GM12878 (cell line): ENCODE measurements at regions not wholly inside any gene's neighbourhood (a gene's known extent, or its start where the extent isn't known, plus 50 kb on each side); places are given as distances from the start of the nearest gene placed in this dataset.

Source experiments
- ATAC-seq: fragments of 200-7000 bp; cut with Tn5 transposase; 3 replicates; pipeline ENCODE4 v1.9.1; 2020; ENCODE audit warnings: mild to moderate bottlenecking, moderate library complexity
- BruUV-seq: library from RNA; stranded (reverse); fragments of 400-500 nt; replicated peaks from 2 replicates; lab custom pipeline; 2021; lab: Mats Ljungman, UMichigan
- CTCF ChIA-PET: fragments of 300-600 bp; sonication (Branson Sonifier 250); formaldehyde crosslinking; extraction: SDS; loops from one replicate; lab custom pipeline; 2021; ENCODE audit warnings: inconsistent platforms; lab: Yijun Ruan, JAX
- POLR2A ChIA-PET: fragments of 350-600 bp; formaldehyde crosslinking; extraction: SDS; loops from one replicate; lab custom pipeline; 2021; ENCODE audit warnings: inconsistent platforms; lab: Charles Lee
- RAD21 ChIA-PET: fragments of 300-600 bp; sonication (Branson Sonifier 250); formaldehyde crosslinking; loops from one replicate; lab custom pipeline; 2023; ENCODE audit warnings: antibody characterized with exemption; ENCODE audit not compliant: unreplicated experiment; lab: Charles Lee
- SMC1A ChIA-PET: fragments of 300-600 bp; sonication (Branson Sonifier 250); formaldehyde crosslinking; loops from one replicate; lab custom pipeline; 2023; ENCODE audit not compliant: unreplicated experiment, uncharacterized antibody; lab: Charles Lee
- DNase-seq: peaks from one replicate; pipeline ENCODE4 v3.0.0-alpha.2; 2011; ENCODE audit warnings: low read depth, low spot score
- FAIRE-seq: peaks from 3 replicates; lab custom pipeline; 2011; peaks lifted over from hg19 to GRCh38; lab: Jason Lieb, UNC
- H2AFZ ChIP-seq: 2 replicates; pipeline ENCODE4 v1.6.0; 2011; ENCODE audit warnings: low read depth, low read length, control low read depth; ENCODE audit not compliant: control insufficient read depth
- H3K27ac ChIP-seq: 2 replicates; pipeline ENCODE4 v1.5.1; 2011; ENCODE audit warnings: control low read depth; ENCODE audit not compliant: control insufficient read depth, insufficient read depth
- H3K27me3 ChIP-seq, 2 experiments: replicated peaks in 1 of 2; 2 replicates each; pipeline versions ENCODE4 v1.6.0 to v1.6.1; 2011; ENCODE audit warnings: low read length in 1 of 2; ENCODE audit not compliant: control insufficient read depth in 2 of 2, insufficient read depth in 2 of 2
- H3K36me3 ChIP-seq, 2 experiments: 2 replicates each; pipeline ENCODE4 v1.5.1; 2011; ENCODE audit warnings: low read length in 1 of 2; ENCODE audit not compliant: control insufficient read depth in 2 of 2, insufficient read depth in 2 of 2
- H3K4me1 ChIP-seq: 2 replicates; pipeline ENCODE4 v1.6.1; 2011; ENCODE audit warnings: mild to moderate bottlenecking, low read length, moderate library complexity, mixed read lengths; ENCODE audit not compliant: control insufficient read depth, insufficient read depth
- H3K4me2 ChIP-seq: 2 replicates; pipeline ENCODE4 v1.6.0; 2011; ENCODE audit warnings: control low read depth; ENCODE audit not compliant: control insufficient read depth, insufficient read depth
- H3K4me3 ChIP-seq: fragments of 200-600 bp; sonication (generic); 2 replicates; pipeline ENCODE4 v1.5.1; 2016
- H3K79me2 ChIP-seq: 2 replicates; pipeline ENCODE4 v1.6.0; 2011; ENCODE audit warnings: low read length; ENCODE audit not compliant: control insufficient read depth, insufficient read depth
- H3K9ac ChIP-seq: 2 replicates; pipeline ENCODE4 v1.8.0; 2011; ENCODE audit warnings: low read length, control low read depth, mixed read lengths; ENCODE audit not compliant: control insufficient read depth, insufficient read depth
- H3K9me3 ChIP-seq: replicated peaks from 3 replicates; pipeline ENCODE4 v1.5.1; 2011; ENCODE audit warnings: mild to moderate bottlenecking, low read length; ENCODE audit not compliant: control insufficient read depth, insufficient read depth
- H4K20me1 ChIP-seq: 2 replicates; pipeline ENCODE4 v1.6.0; 2011; ENCODE audit not compliant: control insufficient read depth, insufficient read depth
- BCL11A ChIP-seq: IDR thresholded peaks from 2 replicates; pipeline ENCODE4 v1.6.1; 2011; ENCODE audit warnings: low read depth, low read length
- FOXK2 ChIP-seq: fragments of 450-650 bp; IDR thresholded peaks from 2 replicates; pipeline ENCODE4 v1.6.1; 2017; ENCODE audit warnings: mild to moderate bottlenecking, moderate library complexity
- HDAC6 ChIP-seq: fragments of 200-600 bp; sonication (generic); IDR thresholded peaks from one replicate; pipeline ENCODE4 v1.8.0; 2017; ENCODE audit warnings: antibody characterized with exemption; ENCODE audit not compliant: unreplicated experiment
- IKZF2 ChIP-seq, 2 experiments: fragments of 450-650 bp; IDR thresholded peaks; 2 replicates each; pipeline ENCODE4 v1.6.1; 2017; ENCODE audit warnings: mild to moderate bottlenecking in 2 of 2, moderate library complexity in 2 of 2
- KAT2A ChIP-seq: conservative IDR thresholded peaks from 2 replicates; pipeline ENCODE4 v1.6.1; 2011; ENCODE audit warnings: low read depth, low read length; ENCODE audit not compliant: control insufficient read depth
- MYB ChIP-seq: fragments of 150-350 bp; IDR thresholded peaks from 2 replicates; pipeline ENCODE4 v1.6.1; 2014; ENCODE audit warnings: mild to moderate bottlenecking, low read depth, low read length, borderline replicate concordance
- NBN ChIP-seq: fragments of 450-650 bp; IDR thresholded peaks from 2 replicates; pipeline ENCODE4 v1.6.1; 2016
- WGBS: methylation state at CpG from one replicate; pipeline ENCODE4 v1.1.6; 2016; ENCODE audit warnings: low lambda C conversion rate; ENCODE audit not compliant: insufficient replicate concordance, insufficient coverage; ENCODE audit errors: missing lambda C conversion rate; 5-methylcytosine and 5-hydroxymethylcytosine counted together
- in situ Hi-C: fragments of 300-500 bp; cut with MboI; formaldehyde crosslinking; loops from 9 replicates; pipeline ENCODE4 v1.14.3; 2018; ENCODE audit warnings: mixed read lengths
- intact Hi-C: fragments of 100-400 bp; cut with micrococcal nuclease; formaldehyde crosslinking; loops from one replicate; pipeline ENCODE4 v1.14.2; 2022; ENCODE audit not compliant: unreplicated experiment
- TF ChIP-seq, protein P1 (sequence below): IDR thresholded peaks from 2 replicates; pipeline ENCODE4 v1.6.1; 2012; ENCODE audit warnings: mild to moderate bottlenecking, low read depth, low read length
- TF ChIP-seq, protein P2 (sequence below), 3 experiments: IDR thresholded peaks in 2 of 3; conservative IDR thresholded peaks in 1 of 3; 2 replicates each; pipeline ENCODE4 v1.5.1; 2011; ENCODE audit warnings: low read depth in 3 of 3, low read length in 3 of 3, mild to moderate bottlenecking in 3 of 3, control low read depth in 2 of 3, moderate library complexity in 2 of 3, inconsistent platforms in 1 of 3, mixed read lengths in 1 of 3; ENCODE audit not compliant: control insufficient read depth in 2 of 3, insufficient read depth in 1 of 3; ENCODE audit errors: extremely low read depth in 1 of 3
- TF ChIP-seq, protein P3 (sequence below): fragments of 450-650 bp; IDR thresholded peaks from 2 replicates; pipeline ENCODE4 v1.6.1; 2017; ENCODE audit warnings: antibody characterized with exemption, mild to moderate bottlenecking, moderate library complexity

DNA sequence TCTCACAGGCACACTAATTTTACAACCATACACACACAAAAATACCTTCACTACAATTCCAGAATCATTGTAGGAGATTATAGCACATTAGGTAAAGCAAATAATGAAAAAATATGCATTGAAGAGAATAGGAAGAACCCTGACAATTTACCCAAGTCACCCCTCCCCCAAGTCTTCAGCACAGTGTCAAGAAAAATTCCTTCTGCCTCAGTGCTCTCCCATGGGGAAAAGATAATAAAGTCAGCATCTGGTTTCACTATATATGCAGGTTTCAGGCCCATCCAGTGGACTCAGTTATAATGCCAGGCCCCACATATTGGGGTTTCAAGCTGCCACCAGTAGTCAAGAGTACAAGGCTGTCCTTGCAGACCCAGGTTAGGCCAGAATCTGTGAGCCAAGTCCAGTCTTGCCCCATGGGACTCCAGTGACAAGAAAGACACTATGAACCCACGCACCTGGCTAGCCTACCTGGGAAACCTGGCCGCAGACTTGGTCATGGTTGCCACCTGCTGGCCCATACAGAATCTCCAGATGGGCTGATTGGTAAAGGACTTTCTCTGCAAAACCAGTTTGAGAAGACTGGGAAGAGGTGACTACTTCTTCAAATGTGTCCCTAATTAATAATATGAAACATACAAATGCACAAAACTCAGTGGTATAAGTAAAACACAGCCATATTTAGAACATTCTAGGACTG, 398.6 kb upstream of the FLRT2 start (continued):
- TF ChIP-seq, protein P1, sequence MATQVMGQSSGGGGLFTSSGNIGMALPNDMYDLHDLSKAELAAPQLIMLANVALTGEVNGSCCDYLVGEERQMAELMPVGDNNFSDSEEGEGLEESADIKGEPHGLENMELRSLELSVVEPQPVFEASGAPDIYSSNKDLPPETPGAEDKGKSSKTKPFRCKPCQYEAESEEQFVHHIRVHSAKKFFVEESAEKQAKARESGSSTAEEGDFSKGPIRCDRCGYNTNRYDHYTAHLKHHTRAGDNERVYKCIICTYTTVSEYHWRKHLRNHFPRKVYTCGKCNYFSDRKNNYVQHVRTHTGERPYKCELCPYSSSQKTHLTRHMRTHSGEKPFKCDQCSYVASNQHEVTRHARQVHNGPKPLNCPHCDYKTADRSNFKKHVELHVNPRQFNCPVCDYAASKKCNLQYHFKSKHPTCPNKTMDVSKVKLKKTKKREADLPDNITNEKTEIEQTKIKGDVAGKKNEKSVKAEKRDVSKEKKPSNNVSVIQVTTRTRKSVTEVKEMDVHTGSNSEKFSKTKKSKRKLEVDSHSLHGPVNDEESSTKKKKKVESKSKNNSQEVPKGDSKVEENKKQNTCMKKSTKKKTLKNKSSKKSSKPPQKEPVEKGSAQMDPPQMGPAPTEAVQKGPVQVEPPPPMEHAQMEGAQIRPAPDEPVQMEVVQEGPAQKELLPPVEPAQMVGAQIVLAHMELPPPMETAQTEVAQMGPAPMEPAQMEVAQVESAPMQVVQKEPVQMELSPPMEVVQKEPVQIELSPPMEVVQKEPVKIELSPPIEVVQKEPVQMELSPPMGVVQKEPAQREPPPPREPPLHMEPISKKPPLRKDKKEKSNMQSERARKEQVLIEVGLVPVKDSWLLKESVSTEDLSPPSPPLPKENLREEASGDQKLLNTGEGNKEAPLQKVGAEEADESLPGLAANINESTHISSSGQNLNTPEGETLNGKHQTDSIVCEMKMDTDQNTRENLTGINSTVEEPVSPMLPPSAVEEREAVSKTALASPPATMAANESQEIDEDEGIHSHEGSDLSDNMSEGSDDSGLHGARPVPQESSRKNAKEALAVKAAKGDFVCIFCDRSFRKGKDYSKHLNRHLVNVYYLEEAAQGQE: no peak

DNA sequence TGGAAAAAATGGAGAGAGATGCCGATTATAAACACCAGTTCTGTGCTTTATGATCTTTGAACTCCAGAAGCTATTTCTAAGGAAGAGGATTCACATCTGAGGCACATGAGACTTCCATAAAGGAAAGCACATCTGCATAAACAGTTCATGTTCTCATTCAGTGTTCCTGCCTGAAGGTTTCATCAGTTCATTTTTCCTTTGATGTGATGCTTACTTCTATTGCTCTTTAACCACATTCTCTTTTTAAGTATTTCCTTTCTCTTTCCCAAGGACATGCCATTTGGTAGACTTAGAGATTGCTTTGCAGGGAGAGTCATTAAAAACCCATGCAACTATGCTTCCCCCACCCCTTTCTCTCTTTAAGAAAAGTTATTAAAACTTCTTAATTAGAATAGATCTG, 387.0 kb upstream of the FLRT2 start:
- no peak for DNase-seq
- H3K4me1 ChIP-seq: no peaks in the 10 kb centered on the region
- no peaks in the 10 kb centered on the region for H3K79me2 ChIP-seq
- ChIA-PET RAD21 (no interaction called here), CTCF (no interaction called here), POLR2A (no interaction called here), SMC1A (no interaction called here)
- 0% methylated on average over 1 of the region's 1 CpG for WGBS
- FAIRE-seq: no peak
- no peak overlapping the region for H3K9ac ChIP-seq
- no peaks in the 10 kb centered on the region for H4K20me1 ChIP-seq
- in situ Hi-C loops: no loop called here
- intact Hi-C loops: no loop called here
- no peak overlapping the region for H3K4me2 ChIP-seq
- H3K4me3 ChIP-seq: no peak overlapping the region
- H3K36me3 ChIP-seq: no peaks in the 10 kb centered on the region
- ATAC-seq: no peak
- no peaks in the 10 kb centered on the region for H3K27me3 ChIP-seq
- no peaks in the 10 kb centered on the region for H3K9me3 ChIP-seq
- H3K27ac ChIP-seq: no peak overlapping the region
- BruUV-seq: no TSS peak
- TF ChIP-seq BCL11A: no peak
- TF ChIP-seq, protein P2, sequence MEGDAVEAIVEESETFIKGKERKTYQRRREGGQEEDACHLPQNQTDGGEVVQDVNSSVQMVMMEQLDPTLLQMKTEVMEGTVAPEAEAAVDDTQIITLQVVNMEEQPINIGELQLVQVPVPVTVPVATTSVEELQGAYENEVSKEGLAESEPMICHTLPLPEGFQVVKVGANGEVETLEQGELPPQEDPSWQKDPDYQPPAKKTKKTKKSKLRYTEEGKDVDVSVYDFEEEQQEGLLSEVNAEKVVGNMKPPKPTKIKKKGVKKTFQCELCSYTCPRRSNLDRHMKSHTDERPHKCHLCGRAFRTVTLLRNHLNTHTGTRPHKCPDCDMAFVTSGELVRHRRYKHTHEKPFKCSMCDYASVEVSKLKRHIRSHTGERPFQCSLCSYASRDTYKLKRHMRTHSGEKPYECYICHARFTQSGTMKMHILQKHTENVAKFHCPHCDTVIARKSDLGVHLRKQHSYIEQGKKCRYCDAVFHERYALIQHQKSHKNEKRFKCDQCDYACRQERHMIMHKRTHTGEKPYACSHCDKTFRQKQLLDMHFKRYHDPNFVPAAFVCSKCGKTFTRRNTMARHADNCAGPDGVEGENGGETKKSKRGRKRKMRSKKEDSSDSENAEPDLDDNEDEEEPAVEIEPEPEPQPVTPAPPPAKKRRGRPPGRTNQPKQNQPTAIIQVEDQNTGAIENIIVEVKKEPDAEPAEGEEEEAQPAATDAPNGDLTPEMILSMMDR (IDR thresholded peaks at IDR 0.05 in 2 of 3, conservative IDR thresholded peaks at IDR 0.05 in 1 of 3; ENCODE audit: control insufficient read depth in 2 of 3, extremely low read depth in 1 of 3, insufficient read depth in 1 of 3, low read depth in 3 of 3, low read length in 3 of 3): no peak
- TF ChIP-seq IKZF2 (IDR thresholded peaks at IDR 0.05): no peak
- TF ChIP-seq KAT2A: no peak
- no peak for TF ChIP-seq HDAC6
- TF ChIP-seq FOXK2: no peak
- TF ChIP-seq MYB: no peak
- TF ChIP-seq, protein P3, sequence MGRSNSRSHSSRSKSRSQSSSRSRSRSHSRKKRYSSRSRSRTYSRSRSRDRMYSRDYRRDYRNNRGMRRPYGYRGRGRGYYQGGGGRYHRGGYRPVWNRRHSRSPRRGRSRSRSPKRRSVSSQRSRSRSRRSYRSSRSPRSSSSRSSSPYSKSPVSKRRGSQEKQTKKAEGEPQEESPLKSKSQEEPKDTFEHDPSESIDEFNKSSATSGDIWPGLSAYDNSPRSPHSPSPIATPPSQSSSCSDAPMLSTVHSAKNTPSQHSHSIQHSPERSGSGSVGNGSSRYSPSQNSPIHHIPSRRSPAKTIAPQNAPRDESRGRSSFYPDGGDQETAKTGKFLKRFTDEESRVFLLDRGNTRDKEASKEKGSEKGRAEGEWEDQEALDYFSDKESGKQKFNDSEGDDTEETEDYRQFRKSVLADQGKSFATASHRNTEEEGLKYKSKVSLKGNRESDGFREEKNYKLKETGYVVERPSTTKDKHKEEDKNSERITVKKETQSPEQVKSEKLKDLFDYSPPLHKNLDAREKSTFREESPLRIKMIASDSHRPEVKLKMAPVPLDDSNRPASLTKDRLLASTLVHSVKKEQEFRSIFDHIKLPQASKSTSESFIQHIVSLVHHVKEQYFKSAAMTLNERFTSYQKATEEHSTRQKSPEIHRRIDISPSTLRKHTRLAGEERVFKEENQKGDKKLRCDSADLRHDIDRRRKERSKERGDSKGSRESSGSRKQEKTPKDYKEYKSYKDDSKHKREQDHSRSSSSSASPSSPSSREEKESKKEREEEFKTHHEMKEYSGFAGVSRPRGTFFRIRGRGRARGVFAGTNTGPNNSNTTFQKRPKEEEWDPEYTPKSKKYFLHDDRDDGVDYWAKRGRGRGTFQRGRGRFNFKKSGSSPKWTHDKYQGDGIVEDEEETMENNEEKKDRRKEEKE: no peak
- no peak for TF ChIP-seq NBN
- no peak overlapping the region for H2AFZ ChIP-seq
